ENCODE measurements at regions not wholly inside any gene's neighbourhood (a gene's known extent, or its start where the extent isn't known, plus 50 kb on each side); places are given as distances from the start of the nearest gene placed in this dataset.

DNA sequence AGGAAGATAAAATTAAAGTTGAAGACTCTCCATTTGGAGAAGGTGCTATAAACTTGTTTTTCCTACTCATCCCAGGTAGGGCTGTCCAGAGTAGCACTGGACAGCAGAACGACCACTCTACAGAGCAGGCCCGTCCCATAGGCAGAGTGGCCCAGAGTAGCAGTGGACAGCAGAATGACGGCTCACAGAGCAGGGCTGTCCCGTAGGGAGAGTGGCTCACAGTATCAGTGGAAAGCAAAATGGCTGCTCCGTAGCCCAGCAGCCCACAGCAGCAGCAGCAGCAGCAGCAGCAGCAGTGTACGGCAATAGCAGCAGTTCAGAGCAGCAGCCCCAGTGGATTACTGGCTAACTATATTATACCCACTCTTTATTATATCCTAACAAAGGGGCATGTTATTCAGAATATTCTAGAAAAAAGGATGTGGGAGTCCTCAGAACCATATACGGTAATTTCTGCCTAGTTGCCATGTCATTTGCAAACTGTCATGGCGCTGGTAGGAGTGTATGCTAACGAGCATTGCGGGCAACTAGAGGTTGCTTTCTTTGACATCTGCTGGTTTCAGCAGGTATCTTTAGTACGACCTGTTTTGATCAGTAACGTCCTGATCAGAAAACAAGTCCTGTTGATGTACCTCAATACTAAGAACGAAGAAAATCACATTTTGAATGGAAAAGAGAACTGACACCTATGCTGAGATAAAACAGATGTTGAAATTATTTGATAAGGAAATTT is 567.3 kb downstream of the SLC16A7 start:
- ATAC-seq (no peak), DNase-seq (no peak)
- Mint-ChIP-seq H3K27ac (no peak overlapping the region), H3K4me3 (no peak overlapping the region), H3K4me1 (no peaks in the 10 kb centered on the region), H3K36me3 (ENCODE audit: low read depth) (no peaks in the 10 kb centered on the region), H3K9me3 (peaks cover 9% of the 10 kb centered on the region), H3K27me3 (no peaks in the 10 kb centered on the region)

DNA sequence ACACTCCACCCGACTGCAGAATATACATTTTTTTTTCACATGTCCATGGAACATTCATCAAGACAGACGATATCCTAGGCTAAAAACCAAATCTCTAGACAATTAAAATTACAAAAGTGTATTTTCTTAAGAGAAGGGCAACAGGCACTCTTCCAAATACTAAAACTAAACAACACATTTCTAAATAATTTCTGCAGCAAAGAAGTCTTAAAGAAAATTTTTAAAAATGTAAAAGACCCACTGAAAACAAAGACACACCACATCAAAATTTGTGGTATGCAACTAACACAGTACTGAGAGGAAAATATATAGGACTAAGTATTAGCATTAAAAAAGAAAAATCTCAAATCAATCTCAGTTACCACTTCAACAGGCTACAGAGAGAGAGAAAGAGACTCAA is 570.0 kb downstream of the SLC16A7 start:
- Mint-ChIP-seq H3K9me3 (peaks cover 12% of the 10 kb centered on the region), H3K36me3 (ENCODE audit: low read depth) (no peaks in the 10 kb centered on the region), H3K27me3 (no peaks in the 10 kb centered on the region), H3K4me3 (no peak overlapping the region), H3K4me1 (no peaks in the 10 kb centered on the region), H3K27ac (no peak overlapping the region)
- DNase-seq (no peak), ATAC-seq (no peak)

DNA sequence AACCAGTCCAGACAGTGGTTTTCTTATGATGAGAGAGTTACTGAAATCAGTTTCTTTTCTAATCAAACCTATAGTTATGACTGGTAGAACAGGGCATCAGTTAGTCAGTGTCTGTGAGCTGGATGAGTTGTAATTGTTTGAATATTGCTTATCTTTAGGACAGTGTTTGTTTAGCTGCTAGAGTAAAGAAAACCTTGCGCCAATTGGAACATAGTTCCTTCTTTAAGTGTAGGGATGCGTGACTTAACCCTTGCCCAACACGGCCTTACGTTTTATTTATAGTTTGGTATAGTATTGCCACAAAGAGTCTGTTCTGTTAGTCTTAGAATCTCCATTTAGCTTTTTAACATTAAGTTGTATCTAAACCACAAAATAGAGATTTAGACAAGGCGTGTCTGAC is 572.6 kb downstream of the SLC16A7 start:
- Mint-ChIP-seq H3K9me3 (peaks cover 8% of the 10 kb centered on the region), H3K4me1 (no peaks in the 10 kb centered on the region), H3K27ac (no peak overlapping the region), H3K36me3 (ENCODE audit: low read depth) (no peaks in the 10 kb centered on the region), H3K27me3 (no peaks in the 10 kb centered on the region), H3K4me3 (no peak overlapping the region)
- DNase-seq (no peak), ATAC-seq (no peak)

DNA sequence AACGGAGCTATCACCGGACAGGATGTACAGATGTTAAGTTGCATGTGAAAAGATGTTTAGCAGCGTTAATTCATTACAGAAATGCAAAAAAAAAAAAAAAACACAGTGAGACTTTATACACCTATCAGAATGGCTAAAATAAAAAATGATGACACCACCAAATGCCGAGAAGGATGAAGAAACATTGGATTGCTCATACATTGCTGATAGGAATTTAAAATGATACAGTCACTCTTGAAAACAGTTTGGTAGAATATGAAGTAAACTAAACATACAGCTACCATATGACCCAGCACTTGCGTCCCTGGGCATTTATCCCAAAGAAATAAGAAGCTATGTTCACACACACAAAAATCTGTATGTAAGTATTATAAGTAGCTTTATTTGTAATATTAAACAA is 574.1 kb downstream of the SLC16A7 start:
- Mint-ChIP-seq H3K27me3 (no peaks in the 10 kb centered on the region), H3K36me3 (ENCODE audit: low read depth) (no peaks in the 10 kb centered on the region), H3K9me3 (peaks cover 8% of the 10 kb centered on the region), H3K4me1 (no peaks in the 10 kb centered on the region), H3K27ac (no peak overlapping the region), H3K4me3 (no peak overlapping the region)
- DNase-seq: no peak
- ATAC-seq: no peak

DNA sequence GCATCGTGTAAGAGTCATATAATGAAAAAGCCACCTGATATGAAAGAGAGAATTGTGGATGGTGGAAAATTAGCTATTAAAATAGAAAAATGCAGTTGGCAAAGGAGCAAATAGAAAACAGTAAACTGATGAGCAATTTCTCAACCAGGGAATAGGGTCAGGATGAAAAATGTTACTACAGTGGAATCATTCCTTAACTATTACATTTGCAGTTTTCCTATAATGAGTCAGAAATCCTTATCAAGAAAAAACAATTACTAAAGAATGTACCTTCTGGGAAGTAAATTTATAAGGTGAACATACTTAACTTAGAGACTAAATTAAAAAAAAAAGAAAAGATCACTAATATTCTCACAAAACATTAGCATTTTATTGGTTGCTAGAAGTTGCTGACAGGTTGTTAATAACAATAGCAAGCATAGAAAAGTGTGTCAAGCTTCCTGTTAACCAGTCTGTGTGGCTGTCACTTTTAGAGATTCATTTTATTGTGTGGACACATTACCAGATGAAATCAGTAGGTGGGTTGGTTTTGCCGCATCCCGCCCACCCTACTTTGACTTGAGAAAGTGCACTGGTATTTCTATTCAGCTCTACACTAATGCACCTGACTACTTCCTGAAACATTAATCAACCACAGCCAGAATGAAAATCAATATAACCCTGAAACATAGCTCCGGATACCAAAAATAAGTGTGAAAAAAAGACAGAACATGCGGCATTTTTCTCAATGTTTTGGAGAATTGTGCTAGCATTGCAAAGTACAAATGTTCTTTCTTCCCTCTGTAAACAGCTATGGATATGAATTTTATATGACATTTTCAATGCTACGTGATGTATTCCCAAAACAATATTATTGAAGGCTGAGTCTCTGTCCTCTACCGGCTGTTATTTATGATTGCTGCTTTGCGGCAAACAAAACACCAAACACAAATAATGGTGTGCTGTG is 576.7 kb downstream of the SLC16A7 start:
- H3K36me3 Mint-ChIP-seq (ENCODE audit: low read depth): no peaks in the 10 kb centered on the region
- peaks cover 4% of the 10 kb centered on the region for H3K9me3 Mint-ChIP-seq
- H3K4me3 Mint-ChIP-seq: no peak overlapping the region
- no peak overlapping the region for H3K27ac Mint-ChIP-seq
- no peaks in the 10 kb centered on the region for H3K4me1 Mint-ChIP-seq
- DNase-seq (no peak), ATAC-seq (no peak)
- no peaks in the 10 kb centered on the region for H3K27me3 Mint-ChIP-seq

DNA sequence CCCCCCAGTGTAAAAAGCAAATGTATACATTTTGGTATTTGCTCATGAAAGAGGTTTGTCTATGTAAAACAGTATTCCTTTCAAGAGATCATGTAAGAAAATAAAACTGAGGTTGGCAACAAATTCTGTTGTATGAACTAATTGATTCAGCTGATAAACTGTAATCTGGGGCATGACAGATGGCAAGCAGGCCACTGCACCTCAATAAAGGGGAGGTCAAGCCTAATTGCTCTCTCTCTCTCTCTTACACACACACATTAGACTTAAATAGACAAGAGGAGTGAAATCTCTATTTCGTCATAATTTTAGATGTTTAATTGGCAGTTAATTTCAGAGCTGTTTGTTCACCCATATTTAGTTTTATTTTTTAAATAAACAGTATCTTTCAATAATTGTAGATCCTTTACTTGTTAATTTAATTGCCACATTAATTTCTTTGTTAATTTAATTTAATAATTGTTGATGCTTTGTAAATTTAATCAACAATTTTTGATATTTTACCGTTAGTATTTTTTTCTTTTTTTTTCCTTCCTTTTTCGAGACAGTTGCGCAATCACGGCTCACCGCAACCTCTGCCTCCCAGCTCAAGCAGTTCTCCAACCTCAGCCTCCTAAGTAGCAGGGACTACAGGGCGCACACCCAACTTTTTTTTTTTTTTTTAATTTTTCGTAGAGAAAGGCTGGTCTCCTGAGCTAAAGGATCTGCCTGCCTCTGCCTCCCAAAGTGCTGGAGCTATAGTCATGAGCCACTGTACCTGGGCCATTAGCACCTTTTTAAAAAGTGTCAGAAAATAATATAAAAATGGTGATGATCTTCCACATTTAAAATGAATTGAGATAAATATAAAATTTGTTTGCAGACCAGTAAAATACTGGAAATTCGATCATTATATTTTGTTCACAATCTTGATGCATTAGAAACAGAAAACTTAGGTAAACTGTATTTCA is 577.7 kb downstream of the SLC16A7 start:
- Mint-ChIP-seq H3K4me3 (no peak overlapping the region), H3K9me3 (peaks cover 4% of the 10 kb centered on the region), H3K36me3 (ENCODE audit: low read depth) (no peaks in the 10 kb centered on the region), H3K27ac (no peak overlapping the region), H3K4me1 (no peaks in the 10 kb centered on the region), H3K27me3 (no peaks in the 10 kb centered on the region)
- no peak for DNase-seq
- ATAC-seq: no peak

DNA sequence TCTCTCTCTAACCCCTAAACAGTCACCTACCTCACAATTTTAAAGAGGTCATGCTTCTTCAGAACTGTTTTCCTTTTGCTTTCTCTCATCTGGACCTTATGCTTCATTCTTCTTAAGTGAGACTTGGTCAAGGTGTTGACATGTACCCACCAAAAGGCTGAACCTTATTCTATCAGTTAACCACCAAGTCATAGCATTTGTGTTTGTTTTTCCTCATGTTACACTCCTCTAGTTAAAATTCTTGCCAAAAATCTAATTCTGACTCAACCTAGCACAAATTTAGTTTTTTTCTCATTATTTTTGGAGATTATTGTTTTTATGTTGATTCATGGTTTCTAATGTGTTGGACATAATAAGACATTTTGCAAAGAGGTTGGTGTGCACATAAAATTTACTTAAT is 578.6 kb downstream of the SLC16A7 start:
- no peak overlapping the region for H3K27ac Mint-ChIP-seq
- no peaks in the 10 kb centered on the region for H3K27me3 Mint-ChIP-seq
- ATAC-seq (no peak), DNase-seq (no peak)
- H3K36me3 Mint-ChIP-seq (ENCODE audit: low read depth): no peaks in the 10 kb centered on the region
- H3K9me3 Mint-ChIP-seq: peaks cover 4% of the 10 kb centered on the region
- no peaks in the 10 kb centered on the region for H3K4me1 Mint-ChIP-seq
- no peak overlapping the region for H3K4me3 Mint-ChIP-seq

DNA sequence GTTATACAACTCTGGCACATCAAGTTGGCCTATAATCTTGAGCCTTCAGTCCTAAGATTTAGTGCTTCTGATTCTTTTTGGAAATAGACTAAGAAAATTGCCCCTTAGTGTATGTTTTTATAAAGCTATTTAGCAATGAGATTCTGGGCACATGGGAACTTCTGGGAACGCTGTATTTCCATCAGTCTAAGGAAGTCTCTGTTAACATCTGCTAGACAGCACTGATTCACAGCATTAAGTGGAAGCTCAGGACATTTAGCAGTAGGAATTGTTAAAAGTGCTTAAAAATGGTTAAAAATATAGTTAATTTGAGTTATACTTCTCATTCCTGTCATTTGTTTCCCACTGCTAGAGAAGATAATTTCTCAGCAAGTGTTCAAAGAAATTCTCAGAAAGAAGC is 579.1 kb downstream of the SLC16A7 start:
- no peak overlapping the region for H3K27ac Mint-ChIP-seq
- peaks cover 4% of the 10 kb centered on the region for H3K9me3 Mint-ChIP-seq
- no peaks in the 10 kb centered on the region for H3K4me1 Mint-ChIP-seq
- no peak for ATAC-seq
- no peaks in the 10 kb centered on the region for H3K36me3 Mint-ChIP-seq (ENCODE audit: low read depth)
- H3K4me3 Mint-ChIP-seq: no peak overlapping the region
- DNase-seq: no peak
- no peaks in the 10 kb centered on the region for H3K27me3 Mint-ChIP-seq

DNA sequence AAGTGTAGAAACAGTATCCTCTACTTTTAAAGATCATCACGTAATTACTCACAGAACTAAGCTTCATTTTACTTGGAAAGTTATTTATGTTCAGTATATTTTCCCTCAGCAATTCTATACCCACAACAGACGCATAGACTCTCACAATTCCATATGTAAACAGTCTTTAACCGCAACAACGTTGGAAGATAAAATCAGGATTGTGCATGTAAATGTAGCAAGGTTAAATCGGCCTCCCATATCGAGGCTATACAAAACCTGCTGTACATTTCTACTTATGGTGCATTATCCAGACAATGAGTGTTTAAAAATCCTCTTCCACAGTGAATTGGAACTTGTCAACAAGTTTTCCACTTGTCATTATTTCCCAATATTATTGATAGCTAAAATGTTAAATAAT is 581.1 kb downstream of the SLC16A7 start:
- Mint-ChIP-seq H3K36me3 (ENCODE audit: low read depth) (no peaks in the 10 kb centered on the region), H3K4me1 (no peaks in the 10 kb centered on the region), H3K27ac (no peak overlapping the region), H3K9me3 (no peaks in the 10 kb centered on the region), H3K27me3 (no peaks in the 10 kb centered on the region), H3K4me3 (no peak overlapping the region)
- DNase-seq: no peak
- ATAC-seq: no peak

DNA sequence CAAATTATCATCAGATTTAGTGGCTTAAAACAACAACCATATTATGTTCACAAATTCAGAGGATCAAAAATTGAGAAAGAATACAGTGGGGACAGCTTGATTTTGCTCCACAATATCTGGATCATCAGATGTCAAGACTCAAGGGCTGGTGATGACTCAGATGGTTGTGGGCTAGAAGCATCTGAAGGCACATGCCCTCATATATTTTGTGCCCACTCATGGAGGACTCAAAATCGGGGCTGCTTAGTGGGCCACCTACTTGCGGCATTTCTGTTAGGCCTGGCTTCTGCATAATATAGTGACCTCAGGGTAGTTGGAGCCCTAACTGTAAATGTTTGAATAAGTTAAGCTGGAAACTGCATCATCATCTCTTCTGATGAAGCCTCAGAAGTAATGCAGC is 584.5 kb downstream of the SLC16A7 start:
- no peak for ATAC-seq

DNA sequence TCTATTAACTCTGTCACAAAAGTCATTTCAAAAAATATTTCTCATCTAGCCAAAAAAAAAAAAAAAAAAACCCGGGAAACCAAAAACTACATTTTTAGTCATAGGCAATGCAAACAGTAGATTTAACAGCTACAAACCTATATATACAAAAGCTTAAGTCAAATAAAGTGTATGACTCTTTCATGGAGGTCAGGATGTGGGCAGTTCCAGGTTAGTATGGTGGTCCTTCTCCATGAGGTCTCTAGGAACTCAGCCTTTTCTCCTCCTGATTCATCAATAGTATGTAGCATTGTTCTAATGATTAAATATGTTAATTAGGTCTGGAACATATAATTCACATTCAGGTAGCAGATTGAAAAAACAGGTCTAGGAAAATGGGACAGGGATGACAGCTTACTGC is 586.5 kb downstream of the SLC16A7 start:
- no peaks in the 10 kb centered on the region for H3K36me3 Mint-ChIP-seq (ENCODE audit: low read depth)
- no peaks in the 10 kb centered on the region for H3K27me3 Mint-ChIP-seq
- peaks cover 3% of the 10 kb centered on the region for H3K9me3 Mint-ChIP-seq

More for the DNA sequence above, 584.5 kb downstream of the SLC16A7 start:
- H3K4me1 Mint-ChIP-seq: no peaks in the 10 kb centered on the region
- H3K4me3 Mint-ChIP-seq: no peak overlapping the region
- H3K27ac Mint-ChIP-seq: no peak overlapping the region
- DNase-seq: no peak
- H3K36me3 Mint-ChIP-seq (ENCODE audit: low read depth): no peaks in the 10 kb centered on the region
- no peaks in the 10 kb centered on the region for H3K9me3 Mint-ChIP-seq
- H3K27me3 Mint-ChIP-seq: no peaks in the 10 kb centered on the region

DNA sequence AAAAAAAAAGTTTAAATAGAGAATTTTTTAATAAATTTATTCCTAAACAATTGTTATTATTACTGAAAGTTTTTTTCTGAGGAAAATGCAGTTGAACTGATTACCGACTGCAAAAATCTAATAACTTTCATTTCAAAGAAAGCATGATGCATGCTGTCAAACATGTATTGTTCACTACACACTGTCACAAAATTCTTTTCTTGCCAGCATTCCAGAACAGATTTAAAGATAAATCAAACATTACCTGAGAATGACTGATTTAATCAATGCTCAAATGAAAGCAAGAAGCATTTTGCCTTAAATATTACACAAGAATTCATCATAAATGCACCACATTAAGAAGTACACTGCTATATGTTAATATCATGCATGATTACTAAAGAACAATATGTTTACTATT is 588.3 kb downstream of the SLC16A7 start:
- H3K27ac Mint-ChIP-seq: no peak overlapping the region
- H3K27me3 Mint-ChIP-seq: no peaks in the 10 kb centered on the region
- ATAC-seq (no peak), DNase-seq (no peak)
- no peak overlapping the region for H3K4me3 Mint-ChIP-seq
- H3K4me1 Mint-ChIP-seq: no peaks in the 10 kb centered on the region
- H3K9me3 Mint-ChIP-seq: peaks cover 3% of the 10 kb centered on the region
- H3K36me3 Mint-ChIP-seq (ENCODE audit: low read depth): no peaks in the 10 kb centered on the region

More for the DNA sequence above, 586.5 kb downstream of the SLC16A7 start:
- Mint-ChIP-seq H3K27ac (no peak overlapping the region), H3K4me3 (no peak overlapping the region), H3K4me1 (no peaks in the 10 kb centered on the region)
- ATAC-seq (no peak), DNase-seq (no peak)

DNA sequence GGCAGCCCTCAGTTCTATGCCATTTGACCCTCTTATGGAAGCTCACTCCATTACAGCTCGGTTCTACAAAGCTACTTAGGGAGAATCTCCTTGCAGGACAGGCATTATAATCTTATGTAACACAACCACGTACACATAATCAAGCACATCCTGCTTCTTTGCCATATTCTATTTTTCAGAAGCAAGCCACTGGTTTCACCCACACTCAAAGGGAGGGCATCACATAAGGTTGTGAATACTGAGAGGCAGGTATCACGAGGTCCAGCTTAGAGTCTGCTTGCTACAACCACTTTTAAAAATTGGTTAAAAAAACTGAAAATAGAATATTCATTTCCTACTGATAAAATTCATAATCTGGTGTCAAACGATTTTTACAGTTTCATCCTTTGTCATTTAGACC is 589.2 kb downstream of the SLC16A7 start:
- Mint-ChIP-seq H3K36me3 (ENCODE audit: low read depth) (no peaks in the 10 kb centered on the region), H3K27me3 (no peaks in the 10 kb centered on the region), H3K4me3 (no peak overlapping the region), H3K4me1 (no peaks in the 10 kb centered on the region), H3K27ac (no peak overlapping the region), H3K9me3 (peaks cover 5% of the 10 kb centered on the region)
- ATAC-seq (no peak), DNase-seq (no peak)

DNA sequence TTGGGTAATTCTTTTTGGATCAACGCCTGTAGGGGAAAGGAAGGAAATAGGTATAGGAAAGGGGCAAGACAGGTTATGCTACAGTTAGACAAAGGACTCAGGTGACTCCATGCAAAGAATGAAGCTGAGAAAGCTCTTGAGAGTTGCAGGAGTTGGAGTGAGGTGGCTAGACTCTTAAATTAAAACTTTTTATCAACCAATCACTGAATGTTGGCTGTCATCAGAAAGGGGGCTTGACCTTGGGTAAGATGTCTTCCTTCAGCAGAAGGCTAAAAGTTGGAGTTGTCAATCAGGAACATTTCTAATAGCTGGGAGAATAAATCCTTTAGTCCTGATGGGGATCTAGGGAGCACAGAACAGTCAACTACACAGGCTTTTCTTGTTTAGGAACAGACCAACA is 595.4 kb downstream of the SLC16A7 start:
- Mint-ChIP-seq H3K36me3 (ENCODE audit: low read depth) (no peaks in the 10 kb centered on the region), H3K27me3 (no peaks in the 10 kb centered on the region), H3K9me3 (peaks cover 7% of the 10 kb centered on the region), H3K27ac (no peak overlapping the region), H3K4me3 (no peak overlapping the region), H3K4me1 (no peaks in the 10 kb centered on the region)
- no peak for DNase-seq
- no peak for ATAC-seq
